Small intestine (tissue), 7 donors: ENCODE measurements at regions not wholly inside any gene's neighbourhood (a gene's known extent, or its start where the extent isn't known, plus 50 kb on each side); places are given as distances from the start of the nearest gene placed in this dataset.

Experiments
- DNase-seq, 2 donors: peaks; one replicate each; pipeline versions ENCODE4 v3.0.0 to v3.0.0-alpha.2; 2013
- FAIRE-seq: peaks from 2 replicates; lab custom pipeline; 2012; peaks lifted over from hg19 to GRCh38; lab: Jason Lieb, UNC
- H3K27ac ChIP-seq, 3 donors: one replicate each; pipeline ENCODE4 v1.5.1; 2013; ENCODE audit warnings: low read length in 2 of 3, mild to moderate bottlenecking in 2 of 3, control low read depth in 1 of 3, inconsistent platforms in 1 of 3, low read depth in 1 of 3, moderate library complexity in 1 of 3
- H3K27me3 ChIP-seq, 3 donors: one replicate each; pipeline ENCODE4 v1.6.1; 2013; ENCODE audit warnings: low read length in 3 of 3, inconsistent platforms in 1 of 3; ENCODE audit not compliant: control insufficient read depth in 3 of 3, insufficient read depth in 3 of 3
- H3K36me3 ChIP-seq, 3 donors: one replicate each; pipeline ENCODE4 v1.6.1; 2013; ENCODE audit warnings: low read length in 3 of 3, inconsistent platforms in 1 of 3, low read depth in 1 of 3, mild to moderate bottlenecking in 1 of 3, moderate library complexity in 1 of 3; ENCODE audit not compliant: control insufficient read depth in 3 of 3, insufficient read depth in 2 of 3
- H3K4me1 ChIP-seq, 3 donors: one replicate each; pipeline ENCODE4 v1.6.1; 2013; ENCODE audit warnings: low read length in 2 of 3, inconsistent platforms in 1 of 3, low read depth in 1 of 3, mild to moderate bottlenecking in 1 of 3, moderate library complexity in 1 of 3; ENCODE audit not compliant: control insufficient read depth in 3 of 3, insufficient read depth in 2 of 3
- H3K4me3 ChIP-seq, 3 donors: one replicate each; pipeline ENCODE4 v1.5.1; 2013; ENCODE audit warnings: low read length in 3 of 3, control low read depth in 1 of 3, inconsistent platforms in 1 of 3, low read depth in 1 of 3, mild to moderate bottlenecking in 1 of 3, moderate library complexity in 1 of 3
- H3K9me3 ChIP-seq, 2 donors: one replicate each; pipeline ENCODE4 v1.6.1; 2013; ENCODE audit warnings: low read depth in 1 of 2, low read length in 1 of 2; ENCODE audit not compliant: control insufficient read depth in 2 of 2, insufficient read depth in 1 of 2
- WGBS, 3 donors: extraction: QIAGEN DNeasy Blood & Tissue Kit; methylation state at CpG; one replicate each; pipeline ENCODE4 v1.1.7; 2013; 5-methylcytosine and 5-hydroxymethylcytosine counted together
- donor health status: healthy with polysubstance abuse.
- donor health status: control.
- donor health status: control.
- donor health status: Bipolar disorder and iron deficiency.
- donor health status: healthy.

GRCh38 chr14:75365116-75365515, 62.7 kb upstream of the JDP2 start:
- Histone ChIP-seq H3K36me3 (no peaks in the 10 kb centered on the region), H3K9me3 (no peaks in the 10 kb centered on the region), H3K4me3 (no peak overlapping the region), H3K27me3 (peaks cover 0 to 4% (median 0%) of the 10 kb centered on the region in 3 donors), H3K4me1 (no peaks in the 10 kb centered on the region), H3K27ac (no peak overlapping the region)
- DNase-seq (no peak), FAIRE-seq (no peak)
- 63 to 72% (median 71%) methylated on average over 2 of the region's 2 CpGs for WGBS, 3 donors

GRCh38 chr14:75366963-75367362, 60.9 kb upstream of the JDP2 start:
- peaks cover 0 to 4% (median 0%) of the 10 kb centered on the region in 3 donors for H3K27me3 ChIP-seq
- H3K4me3 ChIP-seq = no peak overlapping the region
- no peak for FAIRE-seq
- DNase-seq = no peak
- no peak overlapping the region for H3K27ac ChIP-seq
- H3K36me3 ChIP-seq = no peaks in the 10 kb centered on the region
- H3K9me3 ChIP-seq = no peaks in the 10 kb centered on the region
- WGBS, 3 donors = 65 to 90% (median 84%) methylated on average over 5 of the region's 5 CpGs
- no peaks in the 10 kb centered on the region for H3K4me1 ChIP-seq

- WGBS, 3 donors = 89 to 97% (median 96%) methylated on average over 1 of the region's 1 CpG
Measured at GRCh38 chr14:75368333-75368732, 59.5 kb upstream of the JDP2 start.

GRCh38 chr14:75369506-75369905, 58.3 kb upstream of the JDP2 start:
- FAIRE-seq = no peak
- Histone ChIP-seq H3K4me1 (no peaks in the 10 kb centered on the region), H3K36me3 (no peaks in the 10 kb centered on the region), H3K27me3 (no peaks in the 10 kb centered on the region), H3K4me3 (no peak overlapping the region), H3K27ac (no peak overlapping the region), H3K9me3 (no peaks in the 10 kb centered on the region)
- no peak for DNase-seq
- WGBS, 3 donors = 72 to 89% (median 76%) methylated on average over 1 of the region's 1 CpG

More at GRCh38 chr14:75368333-75368732, 59.5 kb upstream of the JDP2 start:
- H3K27ac ChIP-seq = no peak overlapping the region
- H3K36me3 ChIP-seq = no peaks in the 10 kb centered on the region
- H3K4me1 ChIP-seq = no peaks in the 10 kb centered on the region
- no peaks in the 10 kb centered on the region for H3K9me3 ChIP-seq
- FAIRE-seq (no peak), DNase-seq (no peak)
- peaks cover 0 to 4% (median 0%) of the 10 kb centered on the region in 3 donors for H3K27me3 ChIP-seq
- H3K4me3 ChIP-seq = no peak overlapping the region

GRCh38 chr14:75370416-75371205, 57.2 kb upstream of the JDP2 start:
- Histone ChIP-seq H3K27me3 (no peaks in the 10 kb centered on the region), H3K27ac (no peak overlapping the region), H3K36me3 (no peaks in the 10 kb centered on the region), H3K4me1 (no peaks in the 10 kb centered on the region), H3K9me3 (no peaks in the 10 kb centered on the region), H3K4me3 (no peak overlapping the region)
- whole genome bisulfite sequencing, 3 donors = 92 to 97% (median 95%) methylated on average over 2 of the region's 2 CpGs
- FAIRE-seq (no peak), DNase-seq (no peak)

GRCh38 chr14:75371297-75371696, 56.5 kb upstream of the JDP2 start:
- H3K4me1 ChIP-seq = no peaks in the 10 kb centered on the region
- DNase-seq (no peak), FAIRE-seq (no peak)
- no peak overlapping the region for H3K4me3 ChIP-seq
- no peaks in the 10 kb centered on the region for H3K9me3 ChIP-seq
- no peaks in the 10 kb centered on the region for H3K36me3 ChIP-seq
- WGBS, 3 donors = 97 to 98% (median 98%) methylated on average over 2 of the region's 2 CpGs
- H3K27me3 ChIP-seq = no peaks in the 10 kb centered on the region
- H3K27ac ChIP-seq = no peak overlapping the region

GRCh38 chr14:75372260-75372659, 55.6 kb upstream of the JDP2 start:
- DNase-seq (no peak), FAIRE-seq (no peak)
- 49 to 78% (median 71%) methylated on average over 5 of the region's 5 CpGs for WGBS, 3 donors
- Histone ChIP-seq H3K27ac (no peak overlapping the region), H3K4me3 (no peak overlapping the region), H3K4me1 (no peaks in the 10 kb centered on the region), H3K9me3 (no peaks in the 10 kb centered on the region), H3K27me3 (no peaks in the 10 kb centered on the region), H3K36me3 (no peaks in the 10 kb centered on the region)

GRCh38 chr14:75373133-75373532, 54.7 kb upstream of the JDP2 start:
- no peak overlapping the region for H3K27ac ChIP-seq
- no peaks in the 10 kb centered on the region for H3K4me1 ChIP-seq
- no peaks in the 10 kb centered on the region for H3K27me3 ChIP-seq
- FAIRE-seq (no peak), DNase-seq (no peak)
- H3K9me3 ChIP-seq = no peaks in the 10 kb centered on the region
- no peaks in the 10 kb centered on the region for H3K36me3 ChIP-seq
- 62 to 77% (median 66%) methylated on average over 3 of the region's 3 CpGs for WGBS, 3 donors
- no peak overlapping the region for H3K4me3 ChIP-seq

- Histone ChIP-seq H3K9me3 (no peaks in the 10 kb centered on the region), H3K4me1 (no peaks in the 10 kb centered on the region), H3K27ac (no peak overlapping the region), H3K4me3 (no peak overlapping the region), H3K27me3 (no peaks in the 10 kb centered on the region), H3K36me3 (no peaks in the 10 kb centered on the region)
- 83 to 93% (median 88%) methylated on average over 1 of the region's 1 CpG for WGBS, 3 donors
- FAIRE-seq (no peak), DNase-seq (no peak)
Measured at GRCh38 chr14:75373616-75374015, 54.2 kb upstream of the JDP2 start.
